ENCODE measurements at regions not wholly inside any gene's neighbourhood (a gene's known extent, or its start where the extent isn't known, plus 50 kb on each side); places are given as distances from the start of the nearest gene placed in this dataset.

DNA sequence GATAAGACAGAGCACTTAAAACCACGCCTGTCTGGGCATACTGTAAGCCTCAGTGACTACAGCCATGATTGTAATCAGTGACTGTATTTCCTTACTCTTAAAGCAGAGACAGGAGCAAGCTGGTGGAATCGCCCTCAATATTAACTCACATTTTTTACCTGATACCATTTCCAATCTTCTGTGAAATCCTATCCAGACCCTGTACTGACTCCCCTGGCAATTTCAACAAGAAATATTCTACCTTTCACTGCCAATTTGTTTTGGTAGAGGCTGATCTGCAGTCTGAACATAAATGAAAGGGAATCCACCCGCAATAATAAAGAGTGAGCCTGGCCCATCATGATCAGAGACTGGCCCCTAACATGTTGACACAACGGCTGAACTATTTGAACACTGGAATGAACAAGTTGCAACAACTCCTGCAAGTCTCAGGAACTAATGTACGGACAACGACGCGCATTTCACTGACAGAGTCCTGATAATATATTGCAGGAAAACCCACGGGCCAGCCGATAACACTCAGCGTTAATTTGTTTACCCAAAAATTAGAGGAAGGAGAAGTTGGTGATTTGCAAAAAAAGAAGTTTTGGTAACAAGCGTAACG lies 195.5 kb upstream of the BTG1 start:
- ChIA-PET POLR2A (no interaction called here), CTCF (no interaction called here)
- no peaks in the 10 kb centered on the region for H3K9me3 ChIP-seq (ENCODE audit: control insufficient read depth, insufficient read depth, low read depth, low read length)
- H3K27me3 ChIP-seq (ENCODE audit: control insufficient read depth, insufficient read depth, low read length): no peaks in the 10 kb centered on the region
- no peak for ATAC-seq
- H3K4me1 ChIP-seq (ENCODE audit: control insufficient read depth, insufficient read depth, low read length): no peaks in the 10 kb centered on the region
- in situ Hi-C loops (cut with HindIII; ENCODE audit: low pct_unique_long_range_greater_than_20kb, low sequenced_read_pairs) (no loop called here), intact Hi-C loops (cut with micrococcal nuclease; ENCODE audit: unreplicated experiment) (no loop called here)
- no peak for DNase-seq (ENCODE audit: low read depth, low spot score)
- no peak overlapping the region for H3K4me3 ChIP-seq (ENCODE audit: low read depth in 2 of 2, low read length in 2 of 2)
- no peak for TF ChIP-seq TCF7L2 (IDR thresholded peaks at IDR 0.05; ENCODE audit: low read depth, low read length)
- no peak for TF ChIP-seq POLR2AphosphoS5 (IDR thresholded peaks at IDR 0.05; ENCODE audit: low read depth, low read length)
- TF ChIP-seq SIN3A (IDR thresholded peaks at IDR 0.05; ENCODE audit: borderline replicate concordance, insufficient read depth, low read depth, low read length): no peak
- TF ChIP-seq CTCF (IDR thresholded peaks at IDR 0.05): no peak
- TF ChIP-seq REST (IDR thresholded peaks at IDR 0.05; ENCODE audit: insufficient read depth in 1 of 2, low read depth in 2 of 2, low read length in 1 of 2): no peak
- H3K36me3 ChIP-seq (ENCODE audit: control insufficient read depth, insufficient read depth, low read length): no peaks in the 10 kb centered on the region
- H3K27ac ChIP-seq (ENCODE audit: low read length): no peak overlapping the region
- BruUV-seq (replicated peaks): no TSS peak

DNA sequence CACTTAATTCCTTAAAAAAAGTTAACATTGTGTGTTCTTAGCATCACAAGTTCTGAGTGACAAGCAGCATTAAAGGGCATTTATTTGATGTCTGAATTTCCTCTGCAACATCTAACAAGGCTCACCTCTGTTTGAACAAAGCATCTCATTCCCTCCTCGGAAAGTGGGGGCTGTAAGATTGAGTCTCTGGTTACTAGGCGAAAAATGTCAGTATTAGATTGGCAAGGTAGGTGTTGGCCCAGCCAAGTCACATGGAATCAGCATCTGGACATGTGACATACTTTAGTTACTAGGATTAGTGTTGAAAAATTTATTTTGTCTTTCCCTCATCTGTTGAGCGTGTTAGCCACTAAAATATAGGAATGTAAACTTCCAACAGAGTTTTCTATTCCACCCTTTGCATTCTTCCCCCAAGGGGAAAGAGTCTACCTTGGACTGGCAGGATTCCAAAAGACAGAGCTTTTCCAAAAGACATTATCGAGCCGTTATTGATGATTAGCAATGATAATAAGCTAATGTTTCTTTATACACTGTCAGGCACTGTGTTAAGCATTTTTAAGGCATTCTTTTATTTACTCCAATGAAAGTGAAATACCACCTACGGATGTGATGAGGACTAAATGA lies 194.9 kb upstream of the BTG1 start:
- no TSS peak for BruUV-seq (replicated peaks)
- intact Hi-C loops (cut with micrococcal nuclease; ENCODE audit: unreplicated experiment): no loop called here
- POLR2A ChIA-PET: no interaction called here
- Histone ChIP-seq H3K27ac (ENCODE audit: low read length) (no peak overlapping the region), H3K36me3 (ENCODE audit: control insufficient read depth, insufficient read depth, low read length) (no peaks in the 10 kb centered on the region), H3K27me3 (ENCODE audit: control insufficient read depth, insufficient read depth, low read length) (no peaks in the 10 kb centered on the region), H3K9me3 (ENCODE audit: control insufficient read depth, insufficient read depth, low read depth, low read length) (no peaks in the 10 kb centered on the region), H3K4me3 (ENCODE audit: low read depth in 2 of 2, low read length in 2 of 2) (no peak overlapping the region), H3K4me1 (ENCODE audit: control insufficient read depth, insufficient read depth, low read length) (no peaks in the 10 kb centered on the region)
- in situ Hi-C loops (cut with HindIII; ENCODE audit: low pct_unique_long_range_greater_than_20kb, low sequenced_read_pairs): no loop called here
- CTCF ChIA-PET: no interaction called here
- ATAC-seq (no peak), DNase-seq (ENCODE audit: low read depth, low spot score) (no peak)
- TF ChIP-seq POLR2AphosphoS5 (IDR thresholded peaks at IDR 0.05; ENCODE audit: low read depth, low read length) (no peak), CTCF (IDR thresholded peaks at IDR 0.05) (no peak), REST (IDR thresholded peaks at IDR 0.05; ENCODE audit: insufficient read depth in 1 of 2, low read depth in 2 of 2, low read length in 1 of 2) (no peak), SIN3A (IDR thresholded peaks at IDR 0.05; ENCODE audit: borderline replicate concordance, insufficient read depth, low read depth, low read length) (no peak), TCF7L2 (IDR thresholded peaks at IDR 0.05; ENCODE audit: low read depth, low read length) (no peak)
